ENCODE measurements at regions not wholly inside any gene's neighbourhood (a gene's known extent, or its start where the extent isn't known, plus 50 kb on each side); places are given as distances from the start of the nearest gene placed in this dataset.

GRCh38 chr19:34577531-34578101, 96.1 kb downstream of the WTIP start:
- TF ChIP-seq EZH2 (IDR thresholded peaks at IDR 0.05; ENCODE audit: borderline replicate concordance) (no peak), CTCF (IDR thresholded peaks at IDR 0.05; ENCODE audit: poor library complexity) (no peak)
